Rectal smooth muscle tissue (tissue), 1 donor: ENCODE measurements at regions not wholly inside any gene's neighbourhood (a gene's known extent, or its start where the extent isn't known, plus 50 kb on each side); places are given as distances from the start of the nearest gene placed in this dataset.

Experiments used
- H3K27ac ChIP-seq: one replicate; pipeline ENCODE4 v1.7.0; 2013; ENCODE audit warnings: low read depth, low read length, inconsistent platforms
- H3K27me3 ChIP-seq: one replicate; pipeline ENCODE4 v1.7.0; 2013; ENCODE audit warnings: low read length; ENCODE audit not compliant: control insufficient read depth, insufficient read depth
- H3K36me3 ChIP-seq: one replicate; pipeline ENCODE4 v1.7.0; 2013; ENCODE audit warnings: low read length; ENCODE audit not compliant: control insufficient read depth, insufficient read depth
- H3K4me1 ChIP-seq: one replicate; pipeline ENCODE4 v1.7.0; 2013; ENCODE audit warnings: low read length; ENCODE audit not compliant: control insufficient read depth, insufficient read depth
- H3K4me3 ChIP-seq: one replicate; pipeline ENCODE4 v1.7.0; 2013; ENCODE audit warnings: low read length
- H3K9ac ChIP-seq: one replicate; pipeline ENCODE4 v1.7.0; 2013; ENCODE audit warnings: low read length

DNA sequence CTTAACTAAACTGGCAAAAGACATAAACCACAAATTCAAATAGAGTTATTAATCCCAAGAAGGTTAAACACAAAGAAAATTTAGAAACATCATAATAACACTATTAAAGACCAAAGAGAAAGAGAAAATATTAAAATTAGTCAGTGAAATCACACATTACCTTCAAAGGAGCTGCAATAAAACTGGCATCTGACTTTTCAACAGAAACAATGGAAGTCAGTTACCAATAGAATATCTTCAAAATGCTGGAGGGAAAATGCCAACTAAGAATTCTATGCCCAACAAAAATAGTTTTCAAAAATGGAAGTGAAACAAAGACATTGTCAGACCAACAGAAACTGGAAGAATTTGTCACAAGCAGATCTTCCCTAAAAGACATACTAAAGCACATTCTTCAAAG lies 68.7 kb upstream of the RNF7 start:
- no peaks in the 10 kb centered on the region for H3K36me3 ChIP-seq
- H3K27me3 ChIP-seq = no peaks in the 10 kb centered on the region
- no peak overlapping the region for H3K9ac ChIP-seq
- H3K27ac ChIP-seq = no peak overlapping the region
- H3K4me1 ChIP-seq = no peaks in the 10 kb centered on the region
- H3K4me3 ChIP-seq = no peak overlapping the region

DNA sequence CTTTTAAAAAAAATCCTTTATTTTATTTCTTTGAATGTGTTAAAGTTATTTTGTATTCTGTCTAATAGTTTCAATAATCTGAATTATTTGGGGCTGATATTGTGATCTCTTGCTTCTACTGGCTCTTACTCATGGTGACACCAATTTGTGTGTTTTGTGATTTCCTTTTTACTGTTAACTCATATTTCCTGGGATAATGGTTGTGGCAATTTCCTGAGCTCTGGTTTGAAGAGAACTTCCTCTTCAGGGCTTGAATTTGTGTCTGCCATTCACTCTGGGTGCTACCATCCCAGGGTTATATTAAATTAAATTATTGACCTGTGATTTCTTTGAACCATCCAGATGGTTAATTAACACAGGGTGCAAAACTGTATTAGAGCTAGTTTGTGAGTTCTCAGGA lies 60.4 kb upstream of the RNF7 start:
- H3K9ac ChIP-seq = no peak overlapping the region
- H3K4me1 ChIP-seq = no peaks in the 10 kb centered on the region
- H3K27me3 ChIP-seq = no peaks in the 10 kb centered on the region
- H3K36me3 ChIP-seq = no peaks in the 10 kb centered on the region
- no peak overlapping the region for H3K4me3 ChIP-seq
- H3K27ac ChIP-seq = no peak overlapping the region

DNA sequence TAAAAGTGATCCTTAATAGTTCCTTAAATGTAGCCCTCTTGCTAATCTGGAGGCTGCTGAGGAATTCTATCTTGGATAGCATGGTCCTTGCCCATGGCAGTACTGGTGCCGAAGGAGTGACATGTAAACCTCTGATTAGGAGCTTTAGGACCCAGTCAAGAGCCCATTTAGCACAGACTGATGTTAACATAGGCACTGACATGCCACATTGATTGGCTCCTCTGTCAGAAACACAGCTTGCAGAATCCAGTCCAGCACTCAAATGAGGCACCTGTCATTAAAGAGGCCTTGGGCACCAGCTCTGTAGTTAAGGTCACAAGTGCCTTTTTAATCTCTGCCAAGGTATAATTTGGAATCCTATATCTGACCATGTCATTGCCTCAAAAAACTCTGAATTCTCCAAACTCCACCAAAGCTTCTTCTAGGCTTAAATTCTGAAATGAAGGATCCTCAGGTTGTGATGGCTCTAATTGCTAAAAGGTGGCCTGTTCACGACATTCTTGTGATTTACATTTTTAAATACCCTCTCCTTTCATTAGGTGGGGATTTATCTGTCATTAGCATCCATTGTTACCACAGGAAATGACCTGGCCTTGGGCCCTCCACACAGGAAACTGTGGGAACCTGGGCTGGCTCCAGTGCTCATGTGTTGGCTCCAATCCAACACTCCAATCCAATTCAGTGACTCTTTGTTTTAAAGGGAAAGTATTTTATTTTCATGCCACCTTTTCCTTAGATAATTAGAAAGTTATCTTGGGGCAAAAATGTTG lies 57.3 kb upstream of the RNF7 start:
- Histone ChIP-seq H3K4me3 (no peak overlapping the region), H3K27me3 (no peaks in the 10 kb centered on the region), H3K9ac (no peak overlapping the region), H3K4me1 (no peaks in the 10 kb centered on the region), H3K36me3 (no peaks in the 10 kb centered on the region), H3K27ac (no peak overlapping the region)

DNA sequence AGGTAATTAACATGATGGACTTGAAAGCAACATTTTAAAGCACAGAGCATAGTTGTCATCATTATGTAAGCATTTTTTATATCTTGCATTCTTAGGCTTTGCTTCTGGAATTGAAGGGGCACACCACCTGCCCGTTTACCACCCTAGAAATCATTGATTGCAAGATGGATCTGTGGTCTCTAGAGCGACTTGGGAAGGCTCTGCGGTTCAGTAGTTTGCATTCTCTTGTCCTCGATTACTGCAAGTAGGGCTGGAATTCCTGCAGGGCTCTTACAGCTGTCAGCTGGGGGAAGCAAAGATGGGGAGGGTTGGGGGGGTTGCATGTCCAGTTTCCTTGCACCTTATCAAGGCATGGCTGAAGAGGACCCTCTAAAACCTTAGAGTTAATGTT lies 56.7 kb upstream of the RNF7 start:
- Histone ChIP-seq H3K27ac (no peak overlapping the region), H3K27me3 (no peaks in the 10 kb centered on the region), H3K4me3 (no peak overlapping the region), H3K4me1 (no peaks in the 10 kb centered on the region), H3K36me3 (no peaks in the 10 kb centered on the region), H3K9ac (no peak overlapping the region)

DNA sequence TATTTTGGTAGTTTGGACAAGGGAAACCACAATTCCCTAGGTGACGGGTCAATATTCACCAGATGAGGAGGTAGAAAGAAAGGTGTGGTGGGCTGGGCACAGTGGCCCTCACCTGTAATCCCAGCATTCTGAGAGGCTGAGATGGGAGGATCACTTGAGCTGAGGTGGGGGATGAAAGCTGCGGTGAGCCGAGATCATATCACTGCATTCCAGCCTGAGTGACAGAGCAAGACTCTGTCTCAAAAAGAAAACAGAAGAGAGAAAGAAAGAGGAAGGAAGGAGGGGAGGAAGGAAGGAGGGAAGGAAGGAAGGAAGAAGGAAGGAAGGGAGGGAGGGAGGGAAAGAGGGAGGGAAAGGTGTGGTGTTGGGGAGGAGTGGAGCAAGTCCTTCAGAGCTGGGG lies 56.1 kb upstream of the RNF7 start:
- H3K4me3 ChIP-seq = no peak overlapping the region
- no peak overlapping the region for H3K9ac ChIP-seq
- no peaks in the 10 kb centered on the region for H3K4me1 ChIP-seq
- H3K27me3 ChIP-seq = no peaks in the 10 kb centered on the region
- no peak overlapping the region for H3K27ac ChIP-seq
- H3K36me3 ChIP-seq = no peaks in the 10 kb centered on the region

DNA sequence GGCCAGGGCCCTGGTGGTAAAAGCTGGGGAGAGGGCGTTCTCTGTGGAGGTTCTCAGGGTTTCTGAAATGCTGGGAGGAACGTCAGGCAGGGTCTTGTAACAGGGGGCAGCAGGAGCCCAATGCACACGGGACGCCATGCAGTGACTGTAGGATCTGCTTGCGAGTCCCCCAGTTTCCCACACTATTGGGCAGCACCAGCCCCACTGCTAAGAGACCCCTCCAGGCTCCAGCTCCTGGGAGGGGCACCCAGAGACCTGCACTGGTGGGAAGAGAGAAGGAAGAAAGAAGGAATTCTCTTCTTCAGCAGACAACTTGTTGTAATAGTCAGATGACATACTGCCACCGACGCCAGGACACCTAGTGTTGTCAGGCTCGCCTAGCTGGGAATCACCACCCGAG lies 55.2 kb upstream of the RNF7 start:
- no peaks in the 10 kb centered on the region for H3K4me1 ChIP-seq
- no peaks in the 10 kb centered on the region for H3K27me3 ChIP-seq
- no peak overlapping the region for H3K9ac ChIP-seq
- H3K27ac ChIP-seq = no peak overlapping the region
- no peak overlapping the region for H3K4me3 ChIP-seq
- no peaks in the 10 kb centered on the region for H3K36me3 ChIP-seq

DNA sequence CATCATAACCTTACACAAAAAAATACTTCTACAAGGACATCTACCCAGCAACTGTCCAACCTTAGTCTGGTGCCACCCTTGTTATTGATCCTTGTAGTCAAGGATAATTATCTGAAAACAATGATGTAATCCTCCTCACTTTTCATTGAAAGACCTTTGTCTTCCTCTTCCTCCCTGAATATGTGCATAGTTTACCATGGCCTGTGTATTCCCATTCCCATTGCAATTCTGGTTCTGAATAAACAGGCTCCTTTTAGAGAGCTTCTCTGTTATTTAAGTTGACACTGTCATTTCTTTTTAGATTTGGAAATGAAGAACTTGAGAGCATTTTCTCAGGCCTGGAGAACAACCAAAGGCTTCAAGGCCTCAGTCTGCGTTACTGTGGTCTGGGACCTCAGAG lies 53.3 kb upstream of the RNF7 start:
- Histone ChIP-seq H3K4me3 (no peak overlapping the region), H3K27me3 (no peaks in the 10 kb centered on the region), H3K27ac (no peak overlapping the region), H3K36me3 (no peaks in the 10 kb centered on the region), H3K9ac (no peak overlapping the region), H3K4me1 (no peaks in the 10 kb centered on the region)

DNA sequence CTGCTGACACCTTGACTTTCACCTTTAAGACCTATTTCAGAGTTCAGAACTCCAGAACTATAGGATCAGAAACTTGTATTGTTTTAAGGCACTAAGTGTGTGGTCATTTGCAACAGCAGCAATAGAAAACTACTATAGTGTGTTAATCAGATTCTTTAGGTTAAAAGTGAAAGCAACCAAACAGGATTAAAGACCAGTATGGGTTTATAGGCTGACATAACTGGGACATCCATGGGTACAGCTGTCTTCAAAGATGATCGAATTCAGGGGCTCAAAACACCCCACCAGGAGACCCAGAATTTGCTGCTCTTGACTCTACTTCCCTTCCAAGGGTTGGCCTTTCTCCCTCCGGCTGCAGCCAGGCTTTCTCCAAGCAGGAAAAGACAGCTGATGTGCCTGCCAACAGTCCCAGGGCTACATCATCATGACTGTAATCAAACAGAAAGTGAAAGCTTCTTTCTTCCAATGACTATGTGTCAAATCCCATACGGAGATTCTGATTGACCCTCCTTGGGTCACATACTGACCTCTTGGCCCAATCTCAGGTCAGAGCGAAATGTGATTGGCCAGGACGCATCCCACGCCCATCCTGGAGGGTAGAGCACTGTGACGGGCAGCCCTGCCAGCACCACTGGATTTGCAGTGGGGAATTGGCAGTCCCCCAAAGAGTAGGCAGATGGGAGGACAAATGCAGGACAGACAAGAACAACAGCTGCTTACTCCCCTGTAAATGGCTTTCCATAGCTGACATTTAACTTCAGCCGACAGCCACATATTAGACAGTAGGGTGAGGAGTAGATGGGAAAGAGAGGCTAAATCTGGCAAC lies 51.4 kb upstream of the RNF7 start:
- no peaks in the 10 kb centered on the region for H3K4me1 ChIP-seq
- H3K27ac ChIP-seq = peak overlapping the region; percentile 46
- no peaks in the 10 kb centered on the region for H3K27me3 ChIP-seq
- H3K4me3 ChIP-seq = peak overlapping the region; percentile 59
- H3K9ac ChIP-seq = no peak overlapping the region
- no peaks in the 10 kb centered on the region for H3K36me3 ChIP-seq
